H1 (cell line): ENCODE measurements at regions not wholly inside any gene's neighbourhood (a gene's known extent, or its start where the extent isn't known, plus 50 kb on each side); places are given as distances from the start of the nearest gene placed in this dataset.

Source experiments
- CTCF ChIA-PET: fragments of 300-600 bp; sonication (Branson Sonifier 250); formaldehyde crosslinking; loops from one replicate; lab custom pipeline; 2021; ENCODE audit not compliant: partially characterized antibody; lab: Charles Lee
- POLR2A ChIA-PET: fragments of 300-600 bp; sonication (Branson Sonifier 250); formaldehyde crosslinking; loops from one replicate; lab custom pipeline; 2021; ENCODE audit warnings: inconsistent platforms; ENCODE audit not compliant: partially characterized antibody; lab: Charles Lee
- DNase-seq, 2 experiments: peaks; one replicate each; pipeline versions ENCODE4 v3.0.0 to v3.0.0-alpha.2; 2010 to 2022; ENCODE audit warnings: low spot score in 2 of 2, low read depth in 1 of 2, mixed read lengths in 1 of 2
- FAIRE-seq: peaks from 2 replicates; lab custom pipeline; 2011; peaks lifted over from hg19 to GRCh38; lab: Jason Lieb, UNC
- H2AFZ ChIP-seq: 2 replicates; pipeline ENCODE4 v1.8.1; 2012; ENCODE audit warnings: low read length, inconsistent platforms
- H2AK5ac ChIP-seq: 2 replicates; pipeline ENCODE4 v1.6.1; 2013; ENCODE audit warnings: low read depth, low read length
- H2BK120ac ChIP-seq: replicated peaks from 2 replicates; pipeline ENCODE3; 2013; ENCODE audit warnings: low read depth, low read length, inconsistent platforms
- H2BK12ac ChIP-seq: 2 replicates; pipeline ENCODE4 v1.6.1; 2013; ENCODE audit warnings: low read depth, low read length
- H2BK15ac ChIP-seq: 2 replicates; pipeline ENCODE4 v1.6.1; 2013; ENCODE audit warnings: low read length
- H2BK20ac ChIP-seq: 2 replicates; pipeline ENCODE4 v1.6.1; 2013; ENCODE audit warnings: low read length
- H2BK5ac ChIP-seq: 2 replicates; pipeline ENCODE4 v1.6.1; 2013; ENCODE audit warnings: low read depth, low read length
- H3K14ac ChIP-seq: 2 replicates; pipeline ENCODE4 v1.6.1; 2013; ENCODE audit warnings: inconsistent platforms; ENCODE audit not compliant: insufficient read length
- H3K18ac ChIP-seq: 2 replicates; pipeline ENCODE4 v1.6.1; 2013; ENCODE audit warnings: low read length; ENCODE audit errors: extremely low read depth
- H3K23ac ChIP-seq: 2 replicates; pipeline ENCODE4 v1.6.1; 2013; ENCODE audit warnings: inconsistent platforms; ENCODE audit not compliant: insufficient read length
- H3K23me2 ChIP-seq: 2 replicates; pipeline ENCODE4 v1.6.1; 2013; ENCODE audit warnings: low read depth, low read length
- H3K27ac ChIP-seq: 2 replicates; pipeline ENCODE4 v1.6.1; 2011; ENCODE audit warnings: low read depth, low read length, inconsistent platforms
- H3K27me3 ChIP-seq, 4 experiments: replicated peaks in 1 of 4; 1 replicate in 1 of 4; 2 replicates in 3 of 4; pipeline versions ENCODE4 v1.6.1 to v1.8.1; 2011 to 2013; ENCODE audit warnings: low read length in 3 of 4, mild to moderate bottlenecking in 3 of 4, inconsistent platforms in 2 of 4, mixed read lengths in 2 of 4, moderate library complexity in 1 of 4; ENCODE audit not compliant: control insufficient read depth in 3 of 4, insufficient read depth in 3 of 4; ENCODE audit errors: extremely low read depth in 1 of 4
- H3K36me3 ChIP-seq, 4 experiments: 2 replicates each; pipeline versions ENCODE4 v1.6.1 to v1.8.1; 2011 to 2013; ENCODE audit warnings: mild to moderate bottlenecking in 4 of 4, low read length in 3 of 4, moderate library complexity in 2 of 4, control low read depth in 1 of 4, inconsistent platforms in 1 of 4; ENCODE audit not compliant: insufficient read depth in 4 of 4, control insufficient read depth in 2 of 4
- H3K4ac ChIP-seq: replicated peaks from 2 replicates; pipeline ENCODE3; 2013; ENCODE audit warnings: low read length, low read depth, mixed read lengths, inconsistent platforms; ENCODE audit not compliant: insufficient read length
- H3K4me1 ChIP-seq, 4 experiments: replicated peaks in 1 of 4; 1 replicate in 1 of 4; 2 replicates in 3 of 4; pipeline versions ENCODE4 v1.6.1 to v1.8.1; 2011 to 2013; ENCODE audit warnings: low read length in 3 of 4, inconsistent platforms in 2 of 4, mixed read lengths in 1 of 4; ENCODE audit not compliant: insufficient read depth in 4 of 4, control insufficient read depth in 3 of 4
- H3K4me2 ChIP-seq, 2 experiments: 2 replicates each; pipeline versions ENCODE4 v1.6.1 to v1.8.1; 2011 to 2013; ENCODE audit warnings: low read depth in 2 of 2, low read length in 2 of 2, control low read depth in 1 of 2, inconsistent platforms in 1 of 2, mild to moderate bottlenecking in 1 of 2; ENCODE audit not compliant: insufficient read depth in 1 of 2
- H3K4me3 ChIP-seq, 4 experiments: fragments of 200-600, 300-600 bp in 1 of 4; sonication (generic), shearing (Covaris generic), sonication (Bioruptor Twin) in 1 of 4; 2 replicates each; pipeline versions ENCODE4 v1.5.1 to v1.8.1; 2011 to 2016; ENCODE audit warnings: low read length in 4 of 4, low read depth in 3 of 4, control low read depth in 2 of 4, inconsistent platforms in 2 of 4, mild to moderate bottlenecking in 2 of 4, mixed read lengths in 1 of 4, moderate library complexity in 1 of 4; ENCODE audit not compliant: insufficient read depth in 2 of 4; ENCODE audit errors: extremely low read depth in 1 of 4
- H3K56ac ChIP-seq: replicated peaks from 2 replicates; pipeline ENCODE3; 2013; ENCODE audit warnings: low read depth, mild to moderate bottlenecking, mixed read lengths, low read length, inconsistent platforms; ENCODE audit not compliant: insufficient read length
- H3K79me1 ChIP-seq: 2 replicates; pipeline ENCODE4 v1.6.1; 2013; ENCODE audit warnings: low read depth, low read length, control low read depth
- H3K79me2 ChIP-seq, 2 experiments: 2 replicates each; pipeline versions ENCODE4 v1.6.1 to v1.8.1; 2012 to 2013; ENCODE audit warnings: low read length in 2 of 2, mild to moderate bottlenecking in 2 of 2, inconsistent platforms in 1 of 2; ENCODE audit not compliant: insufficient read depth in 2 of 2, control insufficient read depth in 1 of 2
- H3K9ac ChIP-seq, 4 experiments: replicated peaks in 1 of 4; 1 replicate in 1 of 4; 2 replicates in 3 of 4; pipeline versions ENCODE4 v1.6.1 to v1.8.1; 2011 to 2013; ENCODE audit warnings: low read depth in 3 of 4, low read length in 3 of 4, control low read depth in 2 of 4, mild to moderate bottlenecking in 2 of 4, moderate library complexity in 2 of 4, inconsistent platforms in 1 of 4; ENCODE audit errors: extremely low read depth in 1 of 4
- H3K9me3 ChIP-seq, 2 experiments: 2 replicates each; pipeline versions ENCODE4 v1.6.1 to v1.8.1; 2012 to 2013; ENCODE audit warnings: mild to moderate bottlenecking in 2 of 2, moderate library complexity in 2 of 2, control low read depth in 1 of 2, inconsistent platforms in 1 of 2, low read depth in 1 of 2, low read length in 1 of 2, mixed read lengths in 1 of 2; ENCODE audit not compliant: insufficient read depth in 2 of 2
- H4K20me1 ChIP-seq, 2 experiments: replicated peaks in 1 of 2; 2 replicates each; pipeline versions ENCODE3 to v1.8.1; 2011 to 2013; ENCODE audit warnings: inconsistent platforms in 2 of 2, low read length in 2 of 2, mild to moderate bottlenecking in 1 of 2; ENCODE audit not compliant: insufficient read depth in 2 of 2, control insufficient read depth in 1 of 2
- H4K5ac ChIP-seq: 2 replicates; pipeline ENCODE4 v1.6.1; 2013; ENCODE audit warnings: low read length, low read depth, mixed read lengths, inconsistent platforms; ENCODE audit not compliant: insufficient read length
- H4K8ac ChIP-seq: 2 replicates; pipeline ENCODE4 v1.8.0; 2013; ENCODE audit warnings: mild to moderate bottlenecking, moderate library complexity, low read length, inconsistent platforms; ENCODE audit not compliant: insufficient read depth; ENCODE audit errors: extremely low read depth
- H4K91ac ChIP-seq: replicated peaks from 2 replicates; pipeline ENCODE3; 2013; ENCODE audit warnings: low read length, mixed read lengths, inconsistent platforms; ENCODE audit not compliant: insufficient read length
- GTF2F1 ChIP-seq: IDR thresholded peaks from 2 replicates; pipeline ENCODE4 v1.6.1; 2012; ENCODE audit warnings: low read depth, low read length, improper control_type of control experiment, borderline replicate concordance
- YY1 ChIP-seq: IDR thresholded peaks from 2 replicates; pipeline ENCODE4 v1.6.1; 2011; ENCODE audit warnings: low read depth, mild to moderate bottlenecking, low read length
- ZNF274 ChIP-seq: IDR thresholded peaks from 2 replicates; pipeline ENCODE4 v1.7.0; 2012; ENCODE audit warnings: low read length, borderline replicate concordance; ENCODE audit errors: extremely low read depth
- WGBS, 2 experiments: shearing (Covaris generic) in 1 of 2; methylation state at CpG; one replicate each; pipeline versions ENCODE4 v1.1.6 to v1.1.7; 2013 to 2015; ENCODE audit warnings: low lambda C conversion rate in 2 of 2, mixed read lengths in 2 of 2, inconsistent platforms in 1 of 2, low coverage in 1 of 2, missing lambda C conversion rate in 1 of 2; ENCODE audit not compliant: insufficient replicate concordance in 2 of 2, insufficient coverage in 1 of 2, insufficient read length in 1 of 2; ENCODE audit errors: extremely low coverage in 1 of 2, missing lambda C conversion rate in 1 of 2; 5-methylcytosine and 5-hydroxymethylcytosine counted together

GRCh38 chr4:43357252-43357974, 464.9 kb downstream of the GRXCR1 start:
- POLR2A ChIA-PET: no interaction called here
- Histone ChIP-seq H3K4me1 (no peaks in the 10 kb centered on the region), H2BK12ac (no peak overlapping the region), H2BK20ac (no peak overlapping the region), H4K8ac (no peak overlapping the region), H4K5ac (no peak overlapping the region), H3K79me2 (no peaks in the 10 kb centered on the region), H2BK5ac (no peak overlapping the region), H4K91ac (no peak overlapping the region), H3K23me2 (no peaks in the 10 kb centered on the region; the same call in 1 of the 2 replicates), H3K79me1 (no peaks in the 10 kb centered on the region), H3K23ac (no peak overlapping the region), H3K4ac (no peak overlapping the region), H4K20me1 (no peaks in the 10 kb centered on the region), H3K4me3 (no peak overlapping the region), H3K36me3 (no peaks in the 10 kb centered on the region), H3K27ac (no peak overlapping the region), H2BK15ac (no peak overlapping the region), H3K9ac (no peak overlapping the region), H3K9me3 (no peaks in the 10 kb centered on the region), H3K18ac (no peak overlapping the region), H3K14ac (no peak overlapping the region), H2AK5ac (no peak overlapping the region), H3K27me3 (no peaks in the 10 kb centered on the region), H2BK120ac (no peak overlapping the region), H3K56ac (no peak overlapping the region), H2AFZ (no peak overlapping the region), H3K4me2 (no peak overlapping the region)
- no peak for FAIRE-seq
- TF ChIP-seq YY1 (no peak), GTF2F1 (no peak), ZNF274 (no peak)
- CTCF ChIA-PET: no interaction called here
- no peak for DNase-seq
- WGBS, 2 experiments: 94% methylated on average over 2 of the region's 2 CpGs; no CpG with 5 or more reads in 1 of the 2 experiments
